Choroid plexus epithelial cell (primary cell): ENCODE measurements at regions not wholly inside any gene's neighbourhood (a gene's known extent, or its start where the extent isn't known, plus 50 kb on each side); places are given as distances from the start of the nearest gene placed in this dataset.
A peak's percentile ranks its signal among the peaks of the same experiment; 100 is the strongest.

Experiments
- DNase-seq: peaks from one replicate; pipeline ENCODE4 v3.0.0-alpha.2; 2010; ENCODE audit warnings: low read depth
- H3K4me3 ChIP-seq: 2 replicates; pipeline ENCODE4 v1.5.1; 2011; ENCODE audit warnings: low read depth, mild to moderate bottlenecking, control low read depth, low read length, moderate library complexity
- CTCF ChIP-seq: conservative IDR thresholded peaks from 2 replicates; pipeline ENCODE4 v1.5.1; 2011; ENCODE audit warnings: low read depth, mild to moderate bottlenecking, control low read depth, inconsistent platforms, low read length, moderate library complexity

- peak; percentile 22 for DNase-seq
- H3K4me3 ChIP-seq: no peak overlapping the region
- peak; percentile 32 for TF ChIP-seq CTCF
These were observed 1722.1 kb downstream of the MAT2B start for GRCh38 chr5:165227515-165227914.

- no peak for TF ChIP-seq CTCF
- no peak overlapping the region for H3K4me3 ChIP-seq
- DNase-seq: no peak
These were observed 1722.8 kb downstream of the MAT2B start for GRCh38 chr5:165228184-165228583.

GRCh38 chr5:165231821-165232508 lies 1726.5 kb downstream of the MAT2B start:
- no peak for TF ChIP-seq CTCF
- no peak for DNase-seq
- no peak overlapping the region for H3K4me3 ChIP-seq

GRCh38 chr5:165232509-165233028 lies 1727.2 kb downstream of the MAT2B start:
- H3K4me3 ChIP-seq: no peak overlapping the region
- TF ChIP-seq CTCF: no peak
- DNase-seq: no peak

GRCh38 chr5:165241811-165242210 lies 1736.4 kb downstream of the MAT2B start:
- no peak overlapping the region for H3K4me3 ChIP-seq
- no peak for DNase-seq
- no peak for TF ChIP-seq CTCF

- TF ChIP-seq CTCF: no peak
- no peak overlapping the region for H3K4me3 ChIP-seq
- DNase-seq: peak; percentile 14
These were observed 1737.2 kb downstream of the MAT2B start for GRCh38 chr5:165242646-165243045.

GRCh38 chr5:165244407-165244806 lies 1739.0 kb downstream of the MAT2B start:
- H3K4me3 ChIP-seq: no peak overlapping the region
- no peak for TF ChIP-seq CTCF
- no peak for DNase-seq
